ENCODE measurements at regions not wholly inside any gene's neighbourhood (a gene's known extent, or its start where the extent isn't known, plus 50 kb on each side); places are given as distances from the start of the nearest gene placed in this dataset.

- peak; percentile 43 for DNase-seq (ENCODE audit: low read depth, low spot score)
These were observed 195.0 kb upstream of the NBEA start for GRCh38 chr13:34747056-34747455.

- DNase-seq (ENCODE audit: low read depth, low spot score) = no peak
These were observed 194.6 kb upstream of the NBEA start for GRCh38 chr13:34747507-34747906.

GRCh38 chr13:34748073-34748472, 194.0 kb upstream of the NBEA start:
- DNase-seq (ENCODE audit: low read depth, low spot score) = no peak

GRCh38 chr13:34748596-34748995, 193.5 kb upstream of the NBEA start:
- no peak for DNase-seq (ENCODE audit: low read depth, low spot score)

GRCh38 chr13:34749046-34749445, 193.0 kb upstream of the NBEA start:
- peak; percentile 34 for DNase-seq (ENCODE audit: low read depth, low spot score)

- DNase-seq (ENCODE audit: low read depth, low spot score) = peak; percentile 61
These were observed 191.8 kb upstream of the NBEA start for GRCh38 chr13:34750078-34750931.

- DNase-seq (ENCODE audit: low read depth, low spot score) = no peak
These were observed 191.0 kb upstream of the NBEA start for GRCh38 chr13:34751044-34751443.

- no peak for DNase-seq (ENCODE audit: low read depth, low spot score)
These were observed 190.6 kb upstream of the NBEA start for GRCh38 chr13:34751492-34751891.

GRCh38 chr13:34752283-34752960, 189.6 kb upstream of the NBEA start:
- no peak for DNase-seq (ENCODE audit: low read depth, low spot score)

GRCh38 chr13:34756136-34756535, 185.9 kb upstream of the NBEA start:
- no peak for DNase-seq (ENCODE audit: low read depth, low spot score)

GRCh38 chr13:34756572-34756971, 185.5 kb upstream of the NBEA start:
- DNase-seq (ENCODE audit: low read depth, low spot score) = no peak

- DNase-seq (ENCODE audit: low read depth, low spot score) = no peak
These were observed 184.6 kb upstream of the NBEA start for GRCh38 chr13:34757441-34757840.

- no peak for DNase-seq (ENCODE audit: low read depth, low spot score)
These were observed 183.4 kb upstream of the NBEA start for GRCh38 chr13:34758628-34759027.

GRCh38 chr13:34762312-34762711, 179.8 kb upstream of the NBEA start:
- DNase-seq (ENCODE audit: low read depth, low spot score) = no peak

- DNase-seq (ENCODE audit: low read depth, low spot score) = no peak
These were observed 177.8 kb upstream of the NBEA start for GRCh38 chr13:34764246-34764645.

- no peak for DNase-seq (ENCODE audit: low read depth, low spot score)
These were observed 176.5 kb upstream of the NBEA start for GRCh38 chr13:34765446-34766180.

GRCh38 chr13:34767778-34768177, 174.3 kb upstream of the NBEA start:
- DNase-seq (ENCODE audit: low read depth, low spot score) = no peak

GRCh38 chr13:34772206-34772605, 169.9 kb upstream of the NBEA start:
- no peak for DNase-seq (ENCODE audit: low read depth, low spot score)

GRCh38 chr13:34772881-34773280, 169.2 kb upstream of the NBEA start:
- DNase-seq (ENCODE audit: low read depth, low spot score) = no peak

- no peak for DNase-seq (ENCODE audit: low read depth, low spot score)
These were observed 165.6 kb upstream of the NBEA start for GRCh38 chr13:34776390-34776981.

GRCh38 chr13:34777089-34777913, 164.8 kb upstream of the NBEA start:
- no peak for DNase-seq (ENCODE audit: low read depth, low spot score)

Measured in ELF-1 (cell line).